ENCODE measurements at regions not wholly inside any gene's neighbourhood (a gene's known extent, or its start where the extent isn't known, plus 50 kb on each side); places are given as distances from the start of the nearest gene placed in this dataset.
"Not testable (repeated sequence)": the region's sequence is repeated elsewhere in the genome, so short reads cannot be mapped to it uniquely, and the experiment has no call there.

- in situ Hi-C loops (cut with MboI; ENCODE audit: low pct_unique_long_range_greater_than_20kb, low sequenced_read_pairs): no loop called here
- DNase-seq: no peak
Measured at GRCh38 chr2:21371499-21372003, 247.8 kb downstream of the TDRD15 start.

GRCh38 chr2:21372654-21373053 is 248.9 kb downstream of the TDRD15 start:
- in situ Hi-C loops (cut with MboI; ENCODE audit: low pct_unique_long_range_greater_than_20kb, low sequenced_read_pairs): no loop called here
- peak; percentile 27 for DNase-seq

GRCh38 chr2:21376864-21377263 is 253.1 kb downstream of the TDRD15 start:
- DNase-seq: no peak
- in situ Hi-C loops (cut with MboI; ENCODE audit: low pct_unique_long_range_greater_than_20kb, low sequenced_read_pairs): no loop called here

- in situ Hi-C loops (cut with MboI; ENCODE audit: low pct_unique_long_range_greater_than_20kb, low sequenced_read_pairs): no loop called here
- DNase-seq: no peak
Measured at GRCh38 chr2:21379140-21379539, 255.4 kb downstream of the TDRD15 start.

- DNase-seq; in situ Hi-C loops (cut with MboI; ENCODE audit: low pct_unique_long_range_greater_than_20kb, low sequenced_read_pairs): not testable (repeated sequence)
Measured at GRCh38 chr2:21379668-21380067, 255.9 kb downstream of the TDRD15 start.

- DNase-seq: no peak
- in situ Hi-C loops (cut with MboI; ENCODE audit: low pct_unique_long_range_greater_than_20kb, low sequenced_read_pairs): no loop called here
Measured at GRCh38 chr2:21381421-21381820, 257.7 kb downstream of the TDRD15 start.

GRCh38 chr2:21382701-21383520 is 259.1 kb downstream of the TDRD15 start:
- in situ Hi-C loops (cut with MboI; ENCODE audit: low pct_unique_long_range_greater_than_20kb, low sequenced_read_pairs): no loop called here
- DNase-seq: no peak

GRCh38 chr2:21386666-21387065 is 262.9 kb downstream of the TDRD15 start:
- in situ Hi-C loops (cut with MboI; ENCODE audit: low pct_unique_long_range_greater_than_20kb, low sequenced_read_pairs): no loop called here
- DNase-seq: no peak

- in situ Hi-C loops (cut with MboI; ENCODE audit: low pct_unique_long_range_greater_than_20kb, low sequenced_read_pairs): no loop called here
- DNase-seq: no peak
Measured at GRCh38 chr2:21392649-21393048, 268.9 kb downstream of the TDRD15 start.

- in situ Hi-C loops (cut with MboI; ENCODE audit: low pct_unique_long_range_greater_than_20kb, low sequenced_read_pairs): no loop called here
- DNase-seq: no peak
Measured at GRCh38 chr2:21393173-21393572, 269.4 kb downstream of the TDRD15 start.

GRCh38 chr2:21395366-21395765 is 271.6 kb downstream of the TDRD15 start:
- in situ Hi-C loops (cut with MboI; ENCODE audit: low pct_unique_long_range_greater_than_20kb, low sequenced_read_pairs): no loop called here
- no peak for DNase-seq

GRCh38 chr2:21396252-21396651 is 272.5 kb downstream of the TDRD15 start:
- in situ Hi-C loops (cut with MboI; ENCODE audit: low pct_unique_long_range_greater_than_20kb, low sequenced_read_pairs): no loop called here
- DNase-seq: no peak

GRCh38 chr2:21401022-21401698 is 277.4 kb downstream of the TDRD15 start:
- DNase-seq: no peak
- in situ Hi-C loops (cut with MboI; ENCODE audit: low pct_unique_long_range_greater_than_20kb, low sequenced_read_pairs): no loop called here

GRCh38 chr2:21404137-21404536 is 280.4 kb downstream of the TDRD15 start:
- in situ Hi-C loops (cut with MboI; ENCODE audit: low pct_unique_long_range_greater_than_20kb, low sequenced_read_pairs): no loop called here
- no peak for DNase-seq

GRCh38 chr2:21404827-21405625 is 281.3 kb downstream of the TDRD15 start:
- DNase-seq: no peak
- in situ Hi-C loops (cut with MboI; ENCODE audit: low pct_unique_long_range_greater_than_20kb, low sequenced_read_pairs): no loop called here

GRCh38 chr2:21406386-21406785 is 282.6 kb downstream of the TDRD15 start:
- DNase-seq: no peak
- in situ Hi-C loops (cut with MboI; ENCODE audit: low pct_unique_long_range_greater_than_20kb, low sequenced_read_pairs): no loop called here

GRCh38 chr2:21406911-21407310 is 283.1 kb downstream of the TDRD15 start:
- in situ Hi-C loops (cut with MboI; ENCODE audit: low pct_unique_long_range_greater_than_20kb, low sequenced_read_pairs): no loop called here
- no peak for DNase-seq

GRCh38 chr2:21407851-21408250 is 284.1 kb downstream of the TDRD15 start:
- no peak for DNase-seq
- in situ Hi-C loops (cut with MboI; ENCODE audit: low pct_unique_long_range_greater_than_20kb, low sequenced_read_pairs): no loop called here

- no peak for DNase-seq
- in situ Hi-C loops (cut with MboI; ENCODE audit: low pct_unique_long_range_greater_than_20kb, low sequenced_read_pairs): no loop called here
Measured at GRCh38 chr2:21411741-21412140, 288.0 kb downstream of the TDRD15 start.
